GM12878 (cell line): ENCODE measurements at regions not wholly inside any gene's neighbourhood (a gene's known extent, or its start where the extent isn't known, plus 50 kb on each side); places are given as distances from the start of the nearest gene placed in this dataset.

Experiments used
- MYC ChIP-seq: IDR thresholded peaks from 2 replicates; pipeline ENCODE4 v1.6.1; 2011; ENCODE audit warnings: mild to moderate bottlenecking, low read length, moderate library complexity, inconsistent platforms; ENCODE audit not compliant: insufficient read depth, insufficient replicate concordance, insufficient read length, severe bottlenecking
- ZNF384 ChIP-seq: IDR thresholded peaks from 2 replicates; pipeline ENCODE4 v1.6.1; 2012; ENCODE audit warnings: low read depth, mild to moderate bottlenecking, low read length, improper control_type of control experiment, borderline replicate concordance
- TF ChIP-seq, protein P1 (sequence below), 3 experiments: IDR thresholded peaks in 2 of 3; conservative IDR thresholded peaks in 1 of 3; 2 replicates each; pipeline ENCODE4 v1.5.1; 2011; ENCODE audit warnings: low read depth in 3 of 3, low read length in 3 of 3, mild to moderate bottlenecking in 3 of 3, control low read depth in 2 of 3, moderate library complexity in 2 of 3, inconsistent platforms in 1 of 3, mixed read lengths in 1 of 3; ENCODE audit not compliant: control insufficient read depth in 2 of 3, insufficient read depth in 1 of 3; ENCODE audit errors: extremely low read depth in 1 of 3

DNA sequence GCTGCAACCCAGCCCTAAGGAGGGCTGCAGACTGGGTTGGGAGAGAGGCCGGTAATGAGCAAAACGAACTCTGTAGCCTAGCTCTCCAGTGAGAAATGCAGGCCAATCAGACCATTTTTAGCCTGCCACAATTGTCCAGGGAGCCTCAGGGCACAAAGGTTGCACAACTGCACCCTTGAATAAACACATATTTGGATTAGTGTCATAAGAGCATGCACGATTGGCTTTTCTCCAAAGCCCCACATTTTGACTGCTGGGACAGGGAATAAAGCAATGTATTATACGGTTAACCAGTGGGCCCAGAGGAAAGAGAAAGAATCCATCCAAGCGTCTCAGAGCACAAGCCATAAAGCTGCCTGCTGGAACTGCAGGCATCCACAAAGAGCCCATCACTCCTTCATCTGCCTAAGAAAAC, 729.4 kb upstream of the SGCG start:
- TF ChIP-seq MYC (no peak), ZNF384 (no peak)
- TF ChIP-seq, protein P1, sequence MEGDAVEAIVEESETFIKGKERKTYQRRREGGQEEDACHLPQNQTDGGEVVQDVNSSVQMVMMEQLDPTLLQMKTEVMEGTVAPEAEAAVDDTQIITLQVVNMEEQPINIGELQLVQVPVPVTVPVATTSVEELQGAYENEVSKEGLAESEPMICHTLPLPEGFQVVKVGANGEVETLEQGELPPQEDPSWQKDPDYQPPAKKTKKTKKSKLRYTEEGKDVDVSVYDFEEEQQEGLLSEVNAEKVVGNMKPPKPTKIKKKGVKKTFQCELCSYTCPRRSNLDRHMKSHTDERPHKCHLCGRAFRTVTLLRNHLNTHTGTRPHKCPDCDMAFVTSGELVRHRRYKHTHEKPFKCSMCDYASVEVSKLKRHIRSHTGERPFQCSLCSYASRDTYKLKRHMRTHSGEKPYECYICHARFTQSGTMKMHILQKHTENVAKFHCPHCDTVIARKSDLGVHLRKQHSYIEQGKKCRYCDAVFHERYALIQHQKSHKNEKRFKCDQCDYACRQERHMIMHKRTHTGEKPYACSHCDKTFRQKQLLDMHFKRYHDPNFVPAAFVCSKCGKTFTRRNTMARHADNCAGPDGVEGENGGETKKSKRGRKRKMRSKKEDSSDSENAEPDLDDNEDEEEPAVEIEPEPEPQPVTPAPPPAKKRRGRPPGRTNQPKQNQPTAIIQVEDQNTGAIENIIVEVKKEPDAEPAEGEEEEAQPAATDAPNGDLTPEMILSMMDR (IDR thresholded peaks at IDR 0.05 in 2 of 3, conservative IDR thresholded peaks at IDR 0.05 in 1 of 3; ENCODE audit: control insufficient read depth in 2 of 3, extremely low read depth in 1 of 3, insufficient read depth in 1 of 3, low read depth in 3 of 3, low read length in 3 of 3) = no peak
